ENCODE measurements at regions not wholly inside any gene's neighbourhood (a gene's known extent, or its start where the extent isn't known, plus 50 kb on each side); places are given as distances from the start of the nearest gene placed in this dataset.

DNA sequence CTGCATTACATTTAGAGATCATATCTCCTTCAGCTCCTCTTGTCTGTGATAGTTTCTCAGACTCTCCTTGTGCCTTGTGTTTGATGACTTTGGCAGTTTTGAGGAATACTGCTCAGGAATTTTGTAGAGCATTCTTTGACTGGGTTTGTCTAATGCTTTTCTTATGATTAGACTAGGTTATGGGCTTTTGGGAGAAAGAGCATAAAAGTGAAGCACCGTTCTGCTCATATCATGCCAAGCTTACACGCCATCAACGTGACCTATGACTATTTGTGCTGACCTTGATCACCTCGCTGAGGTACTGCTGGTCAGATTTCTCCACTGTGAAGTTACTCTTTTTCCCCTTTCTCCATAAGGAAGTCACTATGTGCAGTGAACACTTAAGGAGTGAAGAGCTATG, 256.0 kb downstream of the LY86 start:
- no peak for DNase-seq

DNA sequence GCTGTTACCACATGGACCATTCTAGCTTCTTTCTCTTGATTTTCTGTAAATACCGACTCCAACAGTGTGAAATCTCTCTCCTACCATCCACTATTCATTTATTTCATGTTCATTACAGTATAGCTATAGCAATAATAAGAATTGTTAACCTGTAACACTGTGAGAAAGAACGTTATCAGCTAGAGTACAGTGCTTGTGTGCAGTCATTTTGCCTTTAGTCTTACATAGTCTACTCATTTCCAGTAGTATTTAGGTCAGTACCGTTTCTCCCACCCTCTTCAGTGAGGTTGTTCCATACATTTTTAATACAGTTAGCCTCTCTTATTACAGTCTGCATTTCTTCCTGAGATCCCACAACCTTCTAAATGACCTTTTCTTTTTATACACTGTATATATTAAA, 257.1 kb downstream of the LY86 start:
- no peak for DNase-seq

DNA sequence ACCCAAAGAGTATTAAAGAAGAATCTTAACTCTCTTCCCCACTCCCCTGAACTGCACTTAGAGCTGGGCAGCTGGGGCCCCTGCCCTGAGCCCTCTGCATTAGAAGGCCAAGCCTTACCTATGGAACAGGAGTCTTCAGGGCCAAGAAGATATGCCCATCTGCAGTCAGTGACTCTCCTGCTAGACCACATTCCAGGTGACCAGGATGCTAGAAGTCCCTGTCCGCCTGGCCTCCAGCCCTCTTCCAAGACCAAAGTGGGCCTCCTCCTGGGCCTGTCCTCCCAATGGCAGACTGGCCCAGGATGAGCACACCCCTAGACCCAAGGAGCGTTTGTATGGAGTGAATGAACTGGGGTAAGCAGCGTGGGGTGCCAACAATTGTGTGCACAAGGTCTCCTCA, 259.1 kb downstream of the LY86 start:
- no peak for DNase-seq

DNA sequence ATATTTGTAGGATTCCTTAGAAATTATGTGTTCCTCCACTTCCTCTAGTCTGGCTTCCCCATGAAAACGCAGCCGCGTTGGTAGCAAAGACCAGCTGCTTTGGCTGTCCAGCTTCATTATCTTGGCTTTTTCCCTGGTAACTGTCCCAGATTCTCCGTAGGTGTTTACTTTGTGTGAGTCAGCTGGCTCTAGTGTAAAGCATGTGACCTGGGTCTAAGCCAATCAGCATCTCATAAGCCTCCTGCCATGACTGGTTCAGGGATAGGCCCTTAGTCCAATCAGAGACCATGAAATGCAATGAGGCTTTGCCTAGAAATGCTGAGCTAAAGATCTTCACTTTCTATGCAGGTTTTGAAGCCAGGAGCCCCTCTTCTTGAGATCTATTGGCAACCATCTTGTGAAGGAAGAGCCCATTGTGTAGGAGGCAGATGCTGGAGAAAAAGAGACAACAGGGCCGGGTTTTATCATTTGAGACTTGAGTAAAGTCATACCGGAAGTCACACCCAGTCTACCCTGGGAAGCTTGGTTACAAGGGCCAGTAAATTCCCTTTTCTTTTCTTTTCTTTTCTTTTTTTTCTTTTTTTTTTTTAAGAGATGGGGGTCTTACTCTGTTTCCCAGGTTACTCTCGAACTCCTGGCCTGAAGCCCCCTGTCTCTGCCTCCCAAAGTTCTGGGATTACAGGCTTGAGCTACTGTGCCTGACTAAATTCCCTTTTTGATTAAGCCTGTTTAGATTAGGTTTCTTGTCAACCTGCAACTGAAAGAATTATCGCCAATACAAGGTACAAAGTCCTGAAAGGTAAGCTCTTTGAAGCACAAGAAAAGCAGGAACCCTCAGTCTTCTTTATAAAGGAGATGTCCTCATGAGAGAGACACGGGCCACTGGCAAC, 256.5 kb upstream of the RREB1 start:
- DNase-seq, result peak; percentile 96

DNA sequence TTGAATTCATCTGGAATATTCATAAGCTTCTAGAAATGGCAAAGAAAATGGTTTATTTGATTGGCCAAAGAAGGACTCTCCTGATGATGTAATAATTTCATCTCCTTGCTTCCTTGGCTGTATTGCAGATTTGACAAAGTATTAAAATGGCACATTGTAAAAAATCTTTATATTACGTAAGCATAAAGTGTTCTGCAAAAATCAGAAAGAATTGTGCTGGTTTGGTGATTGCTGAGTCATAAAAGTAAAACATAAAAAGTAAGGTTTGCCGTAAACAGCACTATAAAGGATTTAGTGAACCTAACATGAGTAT, 255.9 kb upstream of the RREB1 start:
- no peak for DNase-seq

DNA sequence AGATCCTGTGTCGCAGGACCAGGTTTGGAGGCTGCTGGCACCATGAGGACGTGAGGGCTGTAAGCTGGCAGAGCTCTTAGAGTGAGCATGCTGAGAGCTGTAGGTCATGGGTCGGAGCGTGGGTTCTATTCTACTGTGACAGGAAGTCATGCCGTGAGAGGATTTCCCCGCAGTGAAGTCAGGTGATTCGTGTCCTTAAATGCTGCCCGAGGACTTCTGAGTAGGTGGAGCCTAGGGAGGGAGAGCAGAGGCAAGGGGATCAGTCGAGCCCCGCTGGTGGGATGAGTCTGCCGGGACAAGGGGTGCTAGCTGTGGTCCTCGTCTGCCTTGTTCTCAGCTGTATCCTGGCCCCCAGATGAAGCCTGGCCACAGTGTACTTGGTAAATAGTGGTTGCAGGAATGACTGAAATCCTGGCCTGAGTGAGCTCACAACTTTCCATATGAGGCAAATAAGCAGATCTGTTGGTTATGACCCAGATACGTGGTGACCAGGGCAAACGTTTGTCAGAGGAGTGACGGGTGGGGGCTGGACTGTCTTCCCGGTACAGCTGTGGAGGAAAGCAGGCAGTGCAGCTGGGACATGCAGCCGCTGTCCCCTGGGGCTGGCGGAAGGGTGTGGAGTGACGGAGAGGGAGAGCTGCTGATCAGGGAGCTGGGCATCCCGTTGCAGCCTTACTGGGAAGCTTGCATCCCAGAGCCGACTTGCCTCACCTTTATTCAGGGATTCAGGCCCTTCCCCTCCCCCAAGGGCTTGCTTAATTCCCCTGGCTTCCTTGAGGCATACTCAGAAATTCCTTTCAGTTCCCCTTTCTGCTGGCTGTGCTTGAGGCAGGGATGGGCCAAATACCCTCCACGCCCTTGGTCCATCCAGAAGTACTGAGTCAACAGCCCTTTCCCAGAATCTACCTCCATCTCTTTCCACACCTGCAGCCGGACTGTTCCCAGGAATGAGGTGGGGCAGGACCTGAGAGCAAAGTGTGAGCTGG, 250.9 kb upstream of the RREB1 start:
- no peak for DNase-seq

DNA sequence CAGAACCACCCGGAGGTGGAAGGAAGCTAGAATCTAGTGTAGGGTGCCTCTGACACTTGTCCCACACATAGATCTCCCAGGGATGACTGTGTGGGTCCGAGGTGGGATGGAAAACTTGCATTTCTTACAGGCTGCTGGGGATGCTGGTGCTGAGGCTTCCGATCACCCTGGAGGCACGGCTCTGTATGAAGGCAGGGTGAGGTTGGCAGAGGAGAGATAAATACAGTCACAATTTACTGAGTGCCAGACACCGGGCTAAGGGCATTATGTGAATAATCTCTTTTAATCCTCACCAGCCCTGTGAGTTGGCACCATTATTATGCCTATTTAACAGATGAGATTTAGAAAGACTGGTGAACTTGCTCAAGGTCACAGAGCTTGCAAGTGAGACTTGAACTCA, 250.2 kb upstream of the RREB1 start:
- DNase-seq, result no peak

DNA sequence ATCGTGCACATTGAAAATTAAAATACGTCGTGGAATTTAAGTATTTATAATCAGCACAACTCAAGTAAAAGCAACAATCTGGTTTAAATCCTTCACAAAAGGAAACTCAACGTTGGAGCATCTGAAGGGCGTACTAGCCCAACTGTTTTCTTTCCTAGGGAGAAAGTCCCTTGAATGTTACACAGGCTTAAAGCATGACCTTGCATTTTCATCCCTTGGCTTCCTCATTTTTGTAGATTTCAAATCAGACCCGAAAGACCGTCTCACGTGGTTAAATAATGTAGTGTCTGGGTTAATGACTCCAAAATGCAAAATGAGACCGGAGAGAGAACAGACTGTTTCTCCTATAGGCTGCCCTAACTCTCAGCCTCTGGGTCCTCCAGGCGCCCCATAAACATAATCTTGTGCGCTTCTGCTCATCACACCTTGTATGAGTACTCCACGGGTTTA, 249.2 kb upstream of the RREB1 start:
- no peak for DNase-seq

DNA sequence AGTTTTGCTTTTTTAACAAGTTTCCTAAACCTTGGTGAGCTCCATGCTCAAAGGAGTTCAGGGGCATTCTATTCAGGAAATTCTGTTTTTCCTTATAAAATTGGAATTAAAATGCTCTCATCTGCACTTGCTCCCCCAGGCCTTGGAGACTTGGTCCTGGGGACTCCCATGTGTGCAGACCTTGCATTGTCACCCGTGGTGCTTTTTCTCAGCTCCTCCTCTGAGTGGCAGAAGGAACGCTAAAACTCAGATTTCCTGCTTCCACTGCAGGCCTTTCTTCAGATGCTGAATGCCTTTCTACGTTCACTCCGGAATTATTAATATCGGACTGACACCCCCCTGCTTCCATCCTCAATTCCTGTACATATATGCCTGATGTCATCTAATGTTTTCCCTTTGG, 248.7 kb upstream of the RREB1 start:
- no peak for DNase-seq

DNA sequence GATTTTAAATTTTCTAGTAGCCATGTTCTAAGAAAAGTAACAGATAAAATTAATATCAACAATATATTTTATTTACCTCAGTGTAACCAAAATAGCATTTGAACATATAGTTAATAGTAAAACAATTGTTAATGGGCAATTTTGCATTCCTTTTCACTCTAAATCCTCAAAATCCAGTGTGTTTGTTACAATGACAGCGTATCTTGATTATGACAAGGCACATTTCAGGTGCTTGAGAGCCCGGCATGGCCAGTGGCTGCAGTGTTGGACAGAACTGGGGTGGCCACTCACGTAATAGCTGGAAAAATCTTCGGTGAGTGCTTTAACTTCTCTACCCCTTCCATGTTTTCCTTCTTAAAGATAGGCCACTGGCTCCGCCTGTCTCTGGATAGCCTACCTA, 248.0 kb upstream of the RREB1 start:
- DNase-seq, result no peak

DNA sequence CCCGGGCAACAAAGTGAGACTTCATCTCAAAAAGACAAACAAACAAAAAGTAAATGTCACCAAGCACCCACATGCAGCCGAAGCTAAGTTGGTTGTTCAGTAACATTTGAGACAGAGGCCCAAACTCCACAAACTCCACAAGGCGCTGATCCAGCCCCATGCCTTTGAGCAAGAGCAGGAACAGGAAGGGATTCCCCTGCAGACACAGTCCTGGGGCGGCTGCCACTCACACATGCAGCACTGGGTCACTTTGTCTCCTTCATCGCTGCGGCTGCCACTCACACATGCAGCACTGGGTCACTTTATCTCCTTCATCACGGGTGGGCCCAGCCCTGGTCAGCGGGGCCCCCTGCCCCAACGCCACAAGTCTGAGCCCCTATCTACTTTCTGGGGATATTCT, 246.9 kb upstream of the RREB1 start:
- DNase-seq, result no peak

DNA sequence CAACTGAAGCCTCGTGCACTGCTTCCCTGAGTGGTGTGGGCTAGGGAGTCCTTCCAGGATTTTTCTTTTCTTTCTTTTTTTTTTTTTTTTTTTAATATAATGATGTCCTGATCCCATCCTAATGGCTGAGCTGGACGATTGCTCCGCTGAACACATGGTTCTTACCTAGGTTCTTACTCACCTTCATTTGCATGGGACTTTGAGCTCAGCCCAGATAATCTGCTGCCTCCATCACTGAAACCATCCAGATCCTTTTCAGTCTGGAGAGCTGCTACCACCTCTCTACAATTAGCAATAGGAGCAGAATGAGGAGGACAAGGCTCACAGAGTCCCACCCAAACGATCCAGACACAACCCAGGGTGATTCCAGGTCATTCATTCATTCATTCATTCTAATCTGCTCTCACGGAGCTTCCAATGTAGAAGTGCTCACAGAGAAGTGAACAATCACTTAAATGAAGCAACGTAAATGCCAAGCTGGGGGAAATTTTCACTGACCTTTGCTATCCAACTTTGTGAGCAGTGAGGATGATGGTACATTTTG, 246.3 kb upstream of the RREB1 start:
- DNase-seq, result no peak

DNA sequence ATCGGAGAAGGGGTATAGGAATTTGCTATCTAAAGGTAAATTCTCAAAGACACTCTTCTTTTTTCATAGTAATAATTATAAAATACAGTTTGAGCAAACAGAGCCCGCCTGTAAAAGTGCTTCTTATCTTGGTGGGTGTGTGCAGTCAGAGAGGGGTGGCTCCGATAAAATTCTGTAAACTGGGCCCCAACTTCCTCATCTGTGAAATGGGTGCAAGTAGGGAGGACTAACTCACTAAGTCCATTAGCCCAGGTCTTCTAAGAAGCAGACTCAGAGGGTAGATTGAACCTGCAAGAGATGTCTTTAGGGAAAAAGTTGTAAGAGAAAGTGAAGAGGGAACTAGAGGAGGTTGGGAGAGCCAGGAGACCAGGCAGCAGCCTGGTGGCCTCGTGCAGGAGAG, 245.8 kb upstream of the RREB1 start:
- no peak for DNase-seq

DNA sequence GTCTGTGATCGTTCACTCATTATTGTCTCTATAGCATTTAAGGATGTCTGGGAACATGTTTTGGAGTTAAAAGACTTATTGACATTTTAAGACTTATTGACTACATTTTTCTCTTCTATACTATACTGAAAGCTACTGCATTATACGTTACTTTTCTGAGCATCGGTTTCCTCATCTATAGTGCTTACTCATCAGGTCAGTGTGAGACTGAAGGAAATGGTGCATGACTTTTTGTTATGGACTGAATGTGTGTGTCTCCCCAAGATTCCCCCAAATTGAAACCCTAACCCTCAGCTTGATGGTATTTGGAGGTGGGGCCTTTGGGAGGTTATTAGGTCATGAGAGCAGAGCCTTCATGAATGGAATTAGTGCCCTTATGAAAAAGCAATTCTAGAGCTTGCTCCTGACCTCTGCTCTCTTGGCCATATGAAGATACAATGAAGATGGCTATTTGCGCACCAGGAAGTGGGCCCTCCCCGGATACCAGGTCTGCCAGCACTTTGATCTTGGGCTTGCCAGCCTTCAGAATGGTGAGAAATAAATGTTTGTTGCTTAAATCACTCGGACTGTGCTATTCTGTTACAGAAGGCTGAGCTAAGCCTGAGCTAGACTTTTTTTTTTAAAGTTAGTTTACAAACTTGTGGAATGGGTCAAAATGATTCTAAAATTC, 243.7 kb upstream of the RREB1 start:
- DNase-seq, result no peak

DNA sequence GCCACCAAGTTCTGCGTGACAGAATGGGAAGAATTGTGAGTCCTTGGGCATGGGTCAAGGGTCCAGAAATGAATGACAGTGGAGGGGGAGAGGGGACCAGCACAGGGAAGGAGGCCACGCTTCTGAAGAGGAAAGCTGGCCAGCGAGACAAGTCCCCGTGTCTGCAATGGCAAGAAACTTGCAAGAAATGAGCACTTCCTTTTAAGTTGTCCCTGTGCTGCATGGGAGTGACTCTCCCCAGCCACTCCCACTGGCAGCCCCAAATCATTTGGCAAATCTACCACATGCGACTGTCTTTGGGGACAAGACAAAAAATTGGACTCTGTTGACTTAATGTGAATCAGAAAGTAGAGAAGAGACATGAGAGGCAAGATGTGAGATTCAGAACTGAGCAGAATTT, 242.2 kb upstream of the RREB1 start:
- no peak for DNase-seq

DNA sequence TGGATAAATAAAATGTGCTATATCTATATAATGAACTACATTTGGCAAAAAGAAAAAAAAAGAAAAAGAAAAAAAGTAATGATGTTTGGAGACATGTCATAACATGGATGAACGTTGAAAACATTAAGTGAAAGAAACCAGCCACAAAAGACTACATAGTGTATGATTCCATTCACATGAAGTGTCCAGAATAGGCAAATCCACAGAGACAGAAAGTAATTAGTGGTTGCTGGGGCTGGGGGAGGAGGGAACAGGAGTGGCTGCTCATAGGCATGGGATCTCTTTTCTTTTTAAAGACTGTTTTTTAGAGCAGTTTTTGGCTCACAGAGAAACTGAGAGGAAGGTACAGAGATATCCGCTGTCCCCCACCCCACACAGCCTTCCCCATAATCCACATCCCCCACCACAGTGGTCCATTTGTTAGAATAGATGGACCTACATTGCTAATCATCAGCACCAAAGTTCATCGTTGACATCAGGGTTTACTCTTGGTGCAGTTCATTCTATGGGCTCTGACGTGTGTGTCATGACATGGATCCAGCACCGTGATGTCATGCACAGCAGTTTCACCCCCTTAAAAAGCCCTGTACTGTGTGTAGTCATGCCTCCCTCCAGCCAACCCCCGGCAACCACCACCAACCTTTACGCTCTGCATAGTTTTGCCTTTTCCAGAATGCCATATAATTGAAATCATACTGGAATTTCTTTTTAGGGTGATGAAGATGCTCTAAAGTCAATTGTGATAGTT, 240.9 kb upstream of the RREB1 start:
- DNase-seq, result peak; percentile 55

DNA sequence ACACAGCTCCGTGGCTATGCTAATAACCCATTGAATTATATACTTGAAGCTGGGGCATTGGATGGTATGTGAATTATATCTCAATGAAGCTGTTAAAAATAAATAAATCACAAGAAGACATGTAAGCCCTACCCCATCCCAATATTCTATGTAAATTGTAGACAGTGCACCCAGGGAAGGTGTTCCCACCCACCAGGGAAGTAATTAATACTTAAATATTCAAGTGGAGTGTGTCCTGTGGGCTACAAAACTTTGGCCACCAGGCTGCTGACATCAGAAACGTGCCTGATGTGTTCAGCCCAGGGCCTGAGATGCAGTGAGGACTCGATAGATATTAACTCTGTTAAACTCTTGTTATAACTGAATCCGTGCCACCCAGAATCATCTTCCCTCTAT, 240.4 kb upstream of the RREB1 start:
- no peak for DNase-seq

DNA sequence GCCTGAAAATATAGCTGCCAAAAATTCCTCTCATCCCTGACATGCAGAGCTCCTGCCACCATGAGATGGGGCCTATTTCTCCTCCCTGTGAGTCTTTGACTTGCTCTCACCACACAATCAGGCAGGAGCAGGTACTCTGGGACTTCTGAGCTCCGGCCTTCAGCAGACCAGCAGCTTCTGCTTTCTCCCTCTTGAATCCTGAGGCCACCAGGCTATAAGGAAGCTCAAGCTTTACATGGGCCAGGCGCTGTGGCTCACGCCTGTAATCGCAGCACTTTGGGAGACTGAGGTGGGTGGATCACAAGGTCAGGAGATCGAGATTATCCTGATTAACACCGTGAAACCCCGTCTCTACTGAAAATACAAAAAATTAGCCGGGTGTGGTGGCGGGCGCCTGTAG, 238.7 kb upstream of the RREB1 start:
- no peak for DNase-seq

DNA sequence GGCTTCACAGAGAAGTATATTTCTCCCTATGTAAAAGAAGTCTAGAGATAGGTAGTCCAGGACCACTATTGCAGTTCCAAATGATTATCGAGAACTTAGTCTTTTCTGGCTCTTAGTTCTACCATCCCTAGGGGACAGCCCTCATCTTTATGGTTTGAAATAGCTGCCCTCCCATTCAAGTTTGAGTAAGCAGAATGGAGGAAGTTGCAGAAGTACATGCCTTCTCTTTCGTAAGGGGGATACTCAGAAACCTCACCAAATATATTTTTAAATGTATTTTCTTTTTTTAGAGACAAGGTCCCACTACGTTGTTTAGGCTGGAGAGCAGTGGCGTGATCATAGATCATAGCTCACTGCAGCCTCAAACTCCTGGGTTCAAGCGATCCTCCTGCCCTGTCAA, 236.8 kb upstream of the RREB1 start:
- DNase-seq, result no peak

DNA sequence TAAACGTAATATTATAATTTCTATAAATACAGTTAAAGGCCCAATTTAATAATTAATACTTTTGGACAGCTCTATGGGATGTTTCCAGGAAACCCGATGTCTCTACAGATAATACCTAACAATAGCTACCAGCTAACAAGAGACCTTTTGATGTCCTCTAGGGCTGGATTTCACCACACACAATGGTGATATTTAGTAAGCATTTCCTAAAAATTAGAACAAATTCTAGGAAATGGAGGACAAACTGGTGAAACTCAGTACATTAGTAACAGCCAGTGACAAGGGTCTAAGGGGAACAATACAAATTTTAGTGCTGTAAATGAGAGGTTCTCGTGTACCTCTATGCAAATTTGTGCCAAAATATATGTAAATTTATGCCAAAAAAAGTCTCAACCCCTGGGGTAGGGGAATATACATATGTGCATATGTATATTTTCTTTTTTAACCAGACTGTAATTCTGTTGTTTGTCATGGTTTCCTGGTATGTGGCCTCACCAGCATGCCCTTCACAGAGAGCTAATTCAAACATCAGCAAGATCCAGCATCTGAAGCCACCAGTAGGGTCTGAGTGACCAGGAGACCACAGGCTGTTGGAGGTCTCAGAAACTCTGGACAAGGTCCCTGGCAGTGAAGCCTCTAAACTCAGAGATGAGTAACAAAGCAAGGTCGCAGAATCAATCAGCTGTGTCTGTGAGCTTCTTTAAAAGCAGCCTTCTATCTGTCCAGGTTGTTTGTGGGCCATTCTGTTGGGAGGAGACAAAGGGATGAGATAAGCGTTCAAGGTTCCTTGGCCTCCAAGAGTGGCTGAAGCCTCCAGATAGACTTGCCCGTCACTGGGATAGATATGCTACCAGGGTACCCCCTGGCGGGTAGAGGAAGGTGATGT, 235.1 kb upstream of the RREB1 start:
- no peak for DNase-seq

DNA sequence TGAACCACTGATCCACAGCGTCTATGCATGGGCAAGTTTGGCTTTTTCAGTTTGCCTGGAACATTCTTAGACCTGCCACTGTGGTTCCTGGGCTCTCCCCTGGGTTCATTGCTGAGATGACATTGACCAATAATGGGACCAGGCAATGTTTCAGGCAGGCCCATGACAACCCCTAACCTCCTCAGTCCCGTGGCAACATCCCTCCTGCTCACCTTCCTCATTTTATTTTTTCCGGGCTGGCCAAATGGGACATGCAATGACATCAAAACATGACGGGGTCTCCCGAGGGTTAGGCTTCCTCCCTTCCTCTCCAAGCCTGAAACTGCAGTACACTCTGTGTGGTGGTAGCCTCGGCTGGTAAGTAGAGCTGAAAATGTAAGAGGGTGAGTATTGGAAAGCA, 234.0 kb upstream of the RREB1 start:
- DNase-seq, result no peak

Data from fibroblast of skin of right biceps (primary cell).